SU-DHL-6 (cell line): ENCODE measurements at regions not wholly inside any gene's neighbourhood (a gene's known extent, or its start where the extent isn't known, plus 50 kb on each side); places are given as distances from the start of the nearest gene placed in this dataset.

Source experiments
- H2AFZ ChIP-seq: fragments of 200-600 bp; sonication (generic); 2 replicates; pipeline ENCODE4 v1.6.1; 2014; ENCODE audit warnings: low read depth, mild to moderate bottlenecking, moderate library complexity, mixed read lengths, antibody characterized with exemption, low read length; ENCODE audit not compliant: severe bottlenecking
- H3F3A ChIP-seq: fragments of 200-600 bp; shearing (Covaris generic); 2 replicates; pipeline ENCODE4 v1.6.0; 2016; ENCODE audit warnings: antibody characterized with exemption, mild to moderate bottlenecking; ENCODE audit not compliant: insufficient read depth
- H3K27ac ChIP-seq: fragments of 200-600 bp; sonication (generic); 2 replicates; pipeline ENCODE4 v1.5.1; 2016; ENCODE audit warnings: low read depth, mild to moderate bottlenecking, low read length, moderate library complexity, mixed read lengths
- H3K27me3 ChIP-seq: fragments of 200-600 bp; sonication (generic), shearing (Covaris generic); 2 replicates; pipeline ENCODE4 v1.6.0; 2014; ENCODE audit warnings: mild to moderate bottlenecking, low read length
- H3K36me3 ChIP-seq: fragments of 200-600 bp; sonication (generic); 2 replicates; pipeline ENCODE4 v1.6.1; 2014; ENCODE audit warnings: mild to moderate bottlenecking, low read length, mixed read lengths
- H3K4me2 ChIP-seq: fragments of 300-600, 200-600 bp; shearing (Covaris generic), sonication (generic); 2 replicates; pipeline ENCODE4 v1.6.0; 2014; ENCODE audit warnings: low read length, low read depth, mild to moderate bottlenecking; ENCODE audit not compliant: poor library complexity, severe bottlenecking
- H3K4me3 ChIP-seq: fragments of 200-600 bp; sonication (generic); 2 replicates; pipeline ENCODE4 v1.5.1; 2014; ENCODE audit warnings: antibody characterized with exemption, low read length, mild to moderate bottlenecking, mixed read lengths; ENCODE audit not compliant: insufficient read depth, poor library complexity, severe bottlenecking
- H3K79me2 ChIP-seq: fragments of 200-600 bp; sonication (generic); 2 replicates; pipeline ENCODE4 v1.6.1; 2014; ENCODE audit warnings: mild to moderate bottlenecking, low read length, moderate library complexity; ENCODE audit not compliant: insufficient read depth
- H3K9ac ChIP-seq: fragments of 200-600 bp; sonication (generic); 2 replicates; pipeline ENCODE4 v1.7.0; 2014; ENCODE audit warnings: mild to moderate bottlenecking, low read length
- H3K9me2 ChIP-seq: fragments of 200-600 bp; sonication (generic); replicated peaks from 2 replicates; pipeline ENCODE4 v1.6.1; 2014; ENCODE audit warnings: low read length; ENCODE audit not compliant: insufficient read depth
- H3K9me3 ChIP-seq: fragments of 200-600 bp; sonication (generic); 2 replicates; pipeline ENCODE4 v1.6.1; 2014; ENCODE audit warnings: low read length, mixed read lengths; ENCODE audit not compliant: insufficient read depth
- H4K20me1 ChIP-seq: fragments of 200-600 bp; sonication (generic); 2 replicates; pipeline ENCODE4 v1.6.1; 2014; ENCODE audit warnings: low read depth, mild to moderate bottlenecking, antibody characterized with exemption, low read length, moderate library complexity, mixed read lengths
- EZH2phosphoT487 ChIP-seq: fragments of 200-600 bp; sonication (generic), shearing (Covaris generic); conservative IDR thresholded peaks from 2 replicates; pipeline ENCODE4 v1.6.1; 2018; ENCODE audit warnings: mild to moderate bottlenecking, antibody characterized with exemption, low read length, moderate library complexity, mixed read lengths
- TF ChIP-seq, protein P1 (sequence below): fragments of 200-600 bp; sonication (generic); IDR thresholded peaks from one replicate; pipeline ENCODE4 v1.5.1; 2017; ENCODE audit warnings: antibody characterized with exemption, mild to moderate bottlenecking, low read length, moderate library complexity; ENCODE audit not compliant: insufficient read depth, poor library complexity, severe bottlenecking

DNA sequence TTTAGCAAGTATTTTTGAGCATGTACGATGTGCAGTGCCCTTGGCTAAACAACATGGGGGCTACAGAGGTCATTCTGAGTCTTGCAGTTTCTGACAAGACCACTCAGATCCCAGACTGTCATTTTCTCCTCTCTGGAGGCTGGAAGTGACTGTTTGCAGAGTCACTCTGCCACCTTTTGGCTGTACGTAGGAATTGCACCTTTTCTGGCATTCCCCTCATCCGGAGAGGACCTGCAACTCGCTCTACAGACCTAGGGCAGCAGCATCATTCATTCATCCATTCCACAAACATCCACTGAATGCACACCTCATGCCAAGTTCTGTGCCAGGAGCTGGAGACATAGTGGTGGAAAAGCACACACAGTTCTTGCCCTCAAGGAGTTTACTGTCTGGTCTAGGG lies 160.4 kb upstream of the GPR101 start:
- Histone ChIP-seq H3F3A (no peaks in the 10 kb centered on the region), H3K9ac (no peak overlapping the region), H3K4me2 (no peak overlapping the region), H3K36me3 (no peaks in the 10 kb centered on the region), H3K79me2 (no peaks in the 10 kb centered on the region), H3K9me2 (no peaks in the 10 kb centered on the region), H4K20me1 (no peaks in the 10 kb centered on the region), H3K27ac (no peak overlapping the region), H3K27me3 (no peaks in the 10 kb centered on the region), H3K4me3 (no peak overlapping the region), H3K9me3 (no peaks in the 10 kb centered on the region), H2AFZ (no peak overlapping the region)
- TF ChIP-seq EZH2phosphoT487: no peak
- TF ChIP-seq, protein P1, sequence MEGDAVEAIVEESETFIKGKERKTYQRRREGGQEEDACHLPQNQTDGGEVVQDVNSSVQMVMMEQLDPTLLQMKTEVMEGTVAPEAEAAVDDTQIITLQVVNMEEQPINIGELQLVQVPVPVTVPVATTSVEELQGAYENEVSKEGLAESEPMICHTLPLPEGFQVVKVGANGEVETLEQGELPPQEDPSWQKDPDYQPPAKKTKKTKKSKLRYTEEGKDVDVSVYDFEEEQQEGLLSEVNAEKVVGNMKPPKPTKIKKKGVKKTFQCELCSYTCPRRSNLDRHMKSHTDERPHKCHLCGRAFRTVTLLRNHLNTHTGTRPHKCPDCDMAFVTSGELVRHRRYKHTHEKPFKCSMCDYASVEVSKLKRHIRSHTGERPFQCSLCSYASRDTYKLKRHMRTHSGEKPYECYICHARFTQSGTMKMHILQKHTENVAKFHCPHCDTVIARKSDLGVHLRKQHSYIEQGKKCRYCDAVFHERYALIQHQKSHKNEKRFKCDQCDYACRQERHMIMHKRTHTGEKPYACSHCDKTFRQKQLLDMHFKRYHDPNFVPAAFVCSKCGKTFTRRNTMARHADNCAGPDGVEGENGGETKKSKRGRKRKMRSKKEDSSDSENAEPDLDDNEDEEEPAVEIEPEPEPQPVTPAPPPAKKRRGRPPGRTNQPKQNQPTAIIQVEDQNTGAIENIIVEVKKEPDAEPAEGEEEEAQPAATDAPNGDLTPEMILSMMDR: no peak

DNA sequence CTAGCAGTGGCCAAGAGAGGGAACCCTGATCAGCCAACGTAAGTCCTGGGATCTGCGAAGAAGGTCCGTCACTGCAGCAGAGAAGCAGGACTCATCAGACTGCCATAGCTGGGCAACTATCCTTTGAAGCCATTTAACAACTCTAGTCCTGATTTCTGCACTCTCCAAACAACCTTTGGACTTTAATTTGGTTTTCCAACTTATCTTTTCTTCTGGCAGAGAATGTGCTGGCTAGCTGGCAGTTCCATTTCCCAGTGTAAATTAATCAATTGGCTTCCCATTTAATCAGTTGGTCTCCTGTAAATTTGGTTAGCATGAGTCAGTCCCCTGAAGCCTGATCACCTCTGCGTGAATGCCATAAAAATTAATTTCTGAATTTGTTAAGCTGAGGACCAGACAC lies 153.7 kb upstream of the GPR101 start:
- TF ChIP-seq, protein P1: no peak
- no peak for TF ChIP-seq EZH2phosphoT487
- Histone ChIP-seq H3K4me3 (no peak overlapping the region), H3K36me3 (no peaks in the 10 kb centered on the region), H3K27me3 (no peaks in the 10 kb centered on the region), H4K20me1 (no peaks in the 10 kb centered on the region), H3K79me2 (no peaks in the 10 kb centered on the region), H3K9ac (no peak overlapping the region), H3K9me3 (no peaks in the 10 kb centered on the region), H3K27ac (no peak overlapping the region), H3K9me2 (no peaks in the 10 kb centered on the region), H3K4me2 (no peak overlapping the region), H3F3A (no peaks in the 10 kb centered on the region), H2AFZ (no peak overlapping the region)

DNA sequence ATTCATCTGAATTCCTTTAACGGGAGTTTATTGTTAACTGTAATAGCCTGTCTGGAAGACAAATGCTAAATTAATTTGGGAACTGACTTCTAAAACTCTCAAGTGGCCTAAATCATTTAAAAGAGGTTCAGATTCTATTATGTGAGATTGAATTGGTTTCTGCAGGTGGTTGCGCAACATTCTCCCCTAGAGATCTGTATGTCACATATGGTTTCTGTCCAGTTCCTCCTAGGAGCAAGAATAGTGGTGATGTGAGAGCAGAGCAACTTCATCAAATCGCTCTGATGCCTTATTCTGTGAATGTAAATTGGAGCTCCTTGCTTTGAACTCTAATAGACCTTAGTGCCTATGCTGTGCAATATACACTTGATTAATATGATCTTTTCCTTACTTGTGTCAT lies 144.6 kb upstream of the GPR101 start:
- Histone ChIP-seq H3F3A (no peaks in the 10 kb centered on the region), H3K9me2 (no peaks in the 10 kb centered on the region), H3K9me3 (no peaks in the 10 kb centered on the region), H3K9ac (no peak overlapping the region), H3K27me3 (no peaks in the 10 kb centered on the region), H2AFZ (no peak overlapping the region), H3K27ac (no peak overlapping the region), H3K4me3 (no peak overlapping the region), H4K20me1 (no peaks in the 10 kb centered on the region), H3K4me2 (no peak overlapping the region), H3K36me3 (no peaks in the 10 kb centered on the region), H3K79me2 (no peaks in the 10 kb centered on the region)
- TF ChIP-seq, protein P1: no peak
- TF ChIP-seq EZH2phosphoT487: no peak
